ENCODE measurements at regions not wholly inside any gene's neighbourhood (a gene's known extent, or its start where the extent isn't known, plus 50 kb on each side); places are given as distances from the start of the nearest gene placed in this dataset.

DNA sequence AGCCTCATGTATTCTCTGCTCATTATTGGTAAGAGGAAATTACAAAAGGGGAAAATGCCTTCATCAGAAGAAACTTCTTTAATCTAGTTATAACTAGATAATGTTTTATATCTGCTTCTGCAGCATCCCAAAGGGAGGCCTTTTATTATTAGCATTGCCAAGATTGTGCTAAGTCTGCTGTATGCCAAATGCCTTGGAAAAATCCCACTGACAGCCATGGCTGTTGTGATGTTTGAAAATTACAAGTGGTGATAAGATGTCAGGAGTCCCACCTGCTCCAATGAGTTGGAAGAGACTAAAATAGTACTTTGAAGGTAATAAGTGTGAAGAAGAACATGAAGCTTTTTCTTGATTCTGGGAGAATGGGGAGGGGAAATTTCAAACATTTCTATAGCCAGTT, 345.0 kb downstream of the GABRB2 start:
- TF ChIP-seq POLR2A (IDR thresholded peaks at IDR 0.05; ENCODE audit: low read length) (no peak), GATA1 (IDR thresholded peaks at IDR 0.05; ENCODE audit: low read depth, low read length) (no peak)

All from erythroblast (primary cell).